Neural cell (in vitro differentiated cells): ENCODE measurements at regions not wholly inside any gene's neighbourhood (a gene's known extent, or its start where the extent isn't known, plus 50 kb on each side); places are given as distances from the start of the nearest gene placed in this dataset.

Experiments
- H2AFZ ChIP-seq: fragments of 200-600, 300-800 bp; sonication (generic), shearing (Covaris generic); 2 replicates; pipeline ENCODE4 v1.6.0; 2014; ENCODE audit warnings: low read depth, mild to moderate bottlenecking, antibody characterized with exemption, low read length, moderate library complexity
- H3F3A ChIP-seq: fragments of 200-600 bp; shearing (Covaris generic); 2 replicates; pipeline ENCODE4 v1.6.1; 2016; ENCODE audit warnings: mild to moderate bottlenecking, moderate library complexity, mixed read lengths, antibody characterized with exemption, low read length; ENCODE audit not compliant: insufficient read depth, poor library complexity, severe bottlenecking
- H3K27ac ChIP-seq: fragments of 200-600, 300-800 bp; sonication (generic), shearing (Covaris generic); 2 replicates; pipeline ENCODE4 v1.5.1; 2014; ENCODE audit warnings: mild to moderate bottlenecking, low read length, moderate library complexity
- H3K27me3 ChIP-seq: fragments of 300-800, 200-600 bp; sonication (generic), shearing (Covaris generic); 2 replicates; pipeline ENCODE4 v1.6.0; 2014; ENCODE audit warnings: mild to moderate bottlenecking, low read depth, low read length, moderate library complexity; ENCODE audit not compliant: insufficient read depth
- H3K36me3 ChIP-seq: fragments of 300-800, 200-600 bp; sonication (generic), shearing (Covaris generic); 2 replicates; pipeline ENCODE4 v1.5.1; 2014; ENCODE audit warnings: mild to moderate bottlenecking, antibody characterized with exemption, low read length, moderate library complexity; ENCODE audit not compliant: insufficient read depth
- H3K4me2 ChIP-seq: fragments of 300-800, 200-600 bp; sonication (generic), shearing (Covaris generic); 2 replicates; pipeline ENCODE4 v1.6.0; 2014; ENCODE audit warnings: mild to moderate bottlenecking, low read length
- H3K4me3 ChIP-seq: fragments of 300-800, 200-600 bp; sonication (generic), shearing (Covaris generic); 2 replicates; pipeline ENCODE4 v1.5.1; 2014; ENCODE audit warnings: mild to moderate bottlenecking, low read length, moderate library complexity
- H3K79me2 ChIP-seq: fragments of 200-600 bp; shearing (Covaris generic); replicated peaks from 2 replicates; pipeline ENCODE4 v1.6.0; 2014; ENCODE audit warnings: mild to moderate bottlenecking, low read length, moderate library complexity; ENCODE audit not compliant: insufficient read depth
- H3K9ac ChIP-seq: fragments of 300-800, 200-600 bp; sonication (generic), shearing (Covaris generic); 2 replicates; pipeline ENCODE4 v1.6.1; 2016; ENCODE audit warnings: mild to moderate bottlenecking, low read length, mixed read lengths
- H3K9me2 ChIP-seq: fragments of 200-600 bp; shearing (Covaris generic); 2 replicates; pipeline ENCODE4 v1.6.1; 2016; ENCODE audit warnings: mild to moderate bottlenecking, low read length, mixed read lengths; ENCODE audit not compliant: insufficient read depth
- H3K9me3 ChIP-seq: fragments of 200-600, 300-800 bp; sonication (generic), shearing (Covaris generic); 2 replicates; pipeline ENCODE4 v1.6.1; 2016; ENCODE audit warnings: mild to moderate bottlenecking, mixed run types, low read length, moderate library complexity, mixed read lengths
- H4K20me1 ChIP-seq: fragments of 200-600 bp; shearing (Covaris generic); 2 replicates; pipeline ENCODE4 v1.6.1; 2016; ENCODE audit warnings: mild to moderate bottlenecking, mixed run types; ENCODE audit not compliant: insufficient read depth
- EP300 ChIP-seq: fragments of 450-650 bp; conservative IDR thresholded peaks from 2 replicates; pipeline ENCODE4 v1.6.1; 2014; ENCODE audit warnings: antibody characterized with exemption, mild to moderate bottlenecking, moderate library complexity; ENCODE audit not compliant: poor library complexity, severe bottlenecking
- EZH2 ChIP-seq: fragments of 200-600, 300-800 bp; shearing (Covaris generic), sonication (generic); IDR thresholded peaks from 2 replicates; pipeline ENCODE4 v1.6.1; 2014; ENCODE audit warnings: antibody characterized with exemption, low read length, borderline replicate concordance, mild to moderate bottlenecking; ENCODE audit not compliant: insufficient read depth, poor library complexity, severe bottlenecking
- MXI1 ChIP-seq: fragments of 450-650 bp; conservative IDR thresholded peaks from 2 replicates; pipeline ENCODE4 v1.6.1; 2014; ENCODE audit warnings: antibody characterized with exemption, mild to moderate bottlenecking; ENCODE audit not compliant: poor library complexity, severe bottlenecking
- POLR2AphosphoS5 ChIP-seq: IDR thresholded peaks from 2 replicates; pipeline ENCODE4 v1.6.1; 2012
- RAD21 ChIP-seq: fragments of 450-650 bp; conservative IDR thresholded peaks from 2 replicates; pipeline ENCODE4 v1.6.1; 2014; ENCODE audit warnings: antibody characterized with exemption, mild to moderate bottlenecking, moderate library complexity
- SMC3 ChIP-seq: fragments of 450-650 bp; conservative IDR thresholded peaks from 2 replicates; pipeline ENCODE4 v1.6.1; 2014; ENCODE audit warnings: antibody characterized with exemption, mild to moderate bottlenecking, moderate library complexity; ENCODE audit not compliant: poor library complexity
- TAF1 ChIP-seq: IDR thresholded peaks from 2 replicates; pipeline ENCODE4 v1.6.1; 2012; ENCODE audit warnings: low read depth
- TF ChIP-seq, protein P1 (sequence below): IDR thresholded peaks from 2 replicates; pipeline ENCODE4 v1.6.1; 2012; ENCODE audit warnings: borderline replicate concordance
- TF ChIP-seq, protein P2 (sequence below): fragments of 450-650 bp; IDR thresholded peaks from 2 replicates; pipeline ENCODE4 v1.5.1; 2014; ENCODE audit warnings: antibody characterized with exemption, mild to moderate bottlenecking, moderate library complexity; ENCODE audit not compliant: poor library complexity, severe bottlenecking

DNA sequence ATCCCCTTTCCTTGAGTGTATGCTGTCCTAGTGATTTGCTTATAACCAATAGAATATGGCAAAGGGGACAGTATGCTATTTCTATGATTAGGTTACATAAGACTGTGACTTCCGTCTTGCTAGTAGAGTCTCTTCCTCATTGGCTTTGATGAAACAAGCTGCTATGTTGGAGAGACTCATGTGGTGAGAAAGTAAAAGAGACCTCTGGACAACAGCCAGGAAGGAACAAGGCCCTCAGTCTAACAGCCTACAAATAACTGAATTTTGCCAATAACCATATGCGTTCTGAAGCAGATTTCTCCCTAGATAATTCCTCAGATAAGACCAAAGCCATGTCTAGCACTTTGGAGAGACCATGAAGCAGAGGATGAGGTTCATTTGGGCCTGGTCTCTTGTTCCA, 134.5 kb upstream of the NAV3 start:
- no peaks in the 10 kb centered on the region for H3K27me3 ChIP-seq
- peaks cover 6% of the 10 kb centered on the region for H3K79me2 ChIP-seq
- no peaks in the 10 kb centered on the region for H3K36me3 ChIP-seq
- TF ChIP-seq, protein P1, sequence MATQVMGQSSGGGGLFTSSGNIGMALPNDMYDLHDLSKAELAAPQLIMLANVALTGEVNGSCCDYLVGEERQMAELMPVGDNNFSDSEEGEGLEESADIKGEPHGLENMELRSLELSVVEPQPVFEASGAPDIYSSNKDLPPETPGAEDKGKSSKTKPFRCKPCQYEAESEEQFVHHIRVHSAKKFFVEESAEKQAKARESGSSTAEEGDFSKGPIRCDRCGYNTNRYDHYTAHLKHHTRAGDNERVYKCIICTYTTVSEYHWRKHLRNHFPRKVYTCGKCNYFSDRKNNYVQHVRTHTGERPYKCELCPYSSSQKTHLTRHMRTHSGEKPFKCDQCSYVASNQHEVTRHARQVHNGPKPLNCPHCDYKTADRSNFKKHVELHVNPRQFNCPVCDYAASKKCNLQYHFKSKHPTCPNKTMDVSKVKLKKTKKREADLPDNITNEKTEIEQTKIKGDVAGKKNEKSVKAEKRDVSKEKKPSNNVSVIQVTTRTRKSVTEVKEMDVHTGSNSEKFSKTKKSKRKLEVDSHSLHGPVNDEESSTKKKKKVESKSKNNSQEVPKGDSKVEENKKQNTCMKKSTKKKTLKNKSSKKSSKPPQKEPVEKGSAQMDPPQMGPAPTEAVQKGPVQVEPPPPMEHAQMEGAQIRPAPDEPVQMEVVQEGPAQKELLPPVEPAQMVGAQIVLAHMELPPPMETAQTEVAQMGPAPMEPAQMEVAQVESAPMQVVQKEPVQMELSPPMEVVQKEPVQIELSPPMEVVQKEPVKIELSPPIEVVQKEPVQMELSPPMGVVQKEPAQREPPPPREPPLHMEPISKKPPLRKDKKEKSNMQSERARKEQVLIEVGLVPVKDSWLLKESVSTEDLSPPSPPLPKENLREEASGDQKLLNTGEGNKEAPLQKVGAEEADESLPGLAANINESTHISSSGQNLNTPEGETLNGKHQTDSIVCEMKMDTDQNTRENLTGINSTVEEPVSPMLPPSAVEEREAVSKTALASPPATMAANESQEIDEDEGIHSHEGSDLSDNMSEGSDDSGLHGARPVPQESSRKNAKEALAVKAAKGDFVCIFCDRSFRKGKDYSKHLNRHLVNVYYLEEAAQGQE: no peak
- TF ChIP-seq SMC3 (no peak), RAD21 (no peak), MXI1 (no peak), TAF1 (no peak), POLR2AphosphoS5 (no peak), EZH2 (no peak), EP300 (no peak)
- TF ChIP-seq, protein P2, sequence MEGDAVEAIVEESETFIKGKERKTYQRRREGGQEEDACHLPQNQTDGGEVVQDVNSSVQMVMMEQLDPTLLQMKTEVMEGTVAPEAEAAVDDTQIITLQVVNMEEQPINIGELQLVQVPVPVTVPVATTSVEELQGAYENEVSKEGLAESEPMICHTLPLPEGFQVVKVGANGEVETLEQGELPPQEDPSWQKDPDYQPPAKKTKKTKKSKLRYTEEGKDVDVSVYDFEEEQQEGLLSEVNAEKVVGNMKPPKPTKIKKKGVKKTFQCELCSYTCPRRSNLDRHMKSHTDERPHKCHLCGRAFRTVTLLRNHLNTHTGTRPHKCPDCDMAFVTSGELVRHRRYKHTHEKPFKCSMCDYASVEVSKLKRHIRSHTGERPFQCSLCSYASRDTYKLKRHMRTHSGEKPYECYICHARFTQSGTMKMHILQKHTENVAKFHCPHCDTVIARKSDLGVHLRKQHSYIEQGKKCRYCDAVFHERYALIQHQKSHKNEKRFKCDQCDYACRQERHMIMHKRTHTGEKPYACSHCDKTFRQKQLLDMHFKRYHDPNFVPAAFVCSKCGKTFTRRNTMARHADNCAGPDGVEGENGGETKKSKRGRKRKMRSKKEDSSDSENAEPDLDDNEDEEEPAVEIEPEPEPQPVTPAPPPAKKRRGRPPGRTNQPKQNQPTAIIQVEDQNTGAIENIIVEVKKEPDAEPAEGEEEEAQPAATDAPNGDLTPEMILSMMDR: no peak
- H3K4me2 ChIP-seq: no peak overlapping the region
- no peaks in the 10 kb centered on the region for H4K20me1 ChIP-seq
- no peak overlapping the region for H3K9ac ChIP-seq
- no peaks in the 10 kb centered on the region for H3K9me3 ChIP-seq
- no peak overlapping the region for H3K4me3 ChIP-seq
- H2AFZ ChIP-seq: no peak overlapping the region
- H3K27ac ChIP-seq: no peak overlapping the region
- no peaks in the 10 kb centered on the region for H3K9me2 ChIP-seq
- H3F3A ChIP-seq: no peaks in the 10 kb centered on the region

DNA sequence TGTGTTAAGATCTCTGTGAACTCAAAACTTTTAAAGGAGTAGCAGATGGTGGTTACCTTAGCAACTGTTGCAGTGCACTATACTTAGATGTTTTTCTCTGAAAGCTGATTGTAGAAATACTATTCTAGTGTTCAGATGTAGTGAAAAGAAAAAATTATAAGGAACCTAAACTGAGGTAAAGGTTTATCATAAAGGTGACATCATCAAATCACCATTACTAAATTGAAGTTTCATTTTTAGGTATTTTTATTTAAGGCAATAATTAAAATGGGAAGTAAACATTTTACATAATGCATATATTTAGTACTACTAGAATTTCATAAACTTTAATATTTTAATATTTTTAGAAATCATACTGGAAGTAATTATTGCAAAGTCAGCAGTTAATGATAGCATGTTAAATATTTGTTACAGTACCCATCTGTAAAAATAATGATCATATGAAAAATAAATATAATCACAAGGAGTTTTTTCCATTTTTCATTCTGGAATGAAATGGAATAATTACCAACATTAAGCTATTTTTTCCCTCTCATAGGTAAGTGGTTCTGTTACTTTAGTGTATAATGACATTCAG, 141.1 kb upstream of the NAV3 start:
- Histone ChIP-seq H3K27ac (no peak overlapping the region), H4K20me1 (no peaks in the 10 kb centered on the region)

More for the DNA sequence above, 141.1 kb upstream of the NAV3 start:
- Histone ChIP-seq H3K79me2 (peaks cover 8% of the 10 kb centered on the region), H3K36me3 (no peaks in the 10 kb centered on the region), H3K4me2 (no peak overlapping the region), H2AFZ (no peak overlapping the region), H3K4me3 (no peak overlapping the region), H3K9ac (no peak overlapping the region), H3F3A (no peaks in the 10 kb centered on the region), H3K9me3 (no peaks in the 10 kb centered on the region), H3K9me2 (no peaks in the 10 kb centered on the region), H3K27me3 (no peaks in the 10 kb centered on the region)
- TF ChIP-seq SMC3: no peak
- TF ChIP-seq, protein P2: no peak
- TF ChIP-seq MXI1: no peak
- no peak for TF ChIP-seq POLR2AphosphoS5
- no peak for TF ChIP-seq RAD21
- TF ChIP-seq EP300: no peak
- TF ChIP-seq, protein P1: no peak
- TF ChIP-seq TAF1: no peak
- no peak for TF ChIP-seq EZH2
